Activated CD8-positive, alpha-beta memory T cell treated with anti-CD3 and anti-CD28 coated beads, Interleukin-2, amount 50 U/mL, for 48 hours (primary cell): ENCODE measurements at regions not wholly inside any gene's neighbourhood (a gene's known extent, or its start where the extent isn't known, plus 50 kb on each side); places are given as distances from the start of the nearest gene placed in this dataset.
"Not testable (repeated sequence)": the region's sequence is repeated elsewhere in the genome, so short reads cannot be mapped to it uniquely, and the experiment has no call there.

Experiments
- DNase-seq: peaks from one replicate; pipeline ENCODE4 v3.0.0-alpha.2; 2020

DNA sequence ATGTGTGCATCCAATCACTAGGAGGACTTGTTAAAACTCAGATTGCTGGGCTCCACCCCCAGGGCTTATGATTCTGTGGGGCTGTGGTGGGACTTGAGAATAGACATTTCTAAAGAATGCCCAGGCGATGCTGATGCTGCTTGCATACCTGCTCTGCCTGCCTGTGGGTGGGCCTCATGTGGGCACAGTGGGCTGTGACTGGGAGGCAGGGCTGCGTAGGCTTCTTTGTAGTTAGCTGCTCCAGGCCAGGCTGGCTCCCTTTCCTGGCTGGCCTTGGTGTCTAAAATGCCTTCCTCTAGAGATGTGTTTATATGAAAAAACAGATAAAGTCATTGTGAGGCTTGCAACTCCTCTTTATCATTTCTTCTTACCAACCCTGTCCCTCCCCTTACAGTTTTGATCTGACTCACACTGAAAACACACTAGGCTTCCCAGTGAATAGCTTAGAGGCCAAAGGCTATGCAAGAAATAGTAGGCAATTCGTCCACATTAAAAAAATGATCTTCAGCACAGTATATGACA, 495.5 kb upstream of the MAP3K7 start:
- no peak for DNase-seq

DNA sequence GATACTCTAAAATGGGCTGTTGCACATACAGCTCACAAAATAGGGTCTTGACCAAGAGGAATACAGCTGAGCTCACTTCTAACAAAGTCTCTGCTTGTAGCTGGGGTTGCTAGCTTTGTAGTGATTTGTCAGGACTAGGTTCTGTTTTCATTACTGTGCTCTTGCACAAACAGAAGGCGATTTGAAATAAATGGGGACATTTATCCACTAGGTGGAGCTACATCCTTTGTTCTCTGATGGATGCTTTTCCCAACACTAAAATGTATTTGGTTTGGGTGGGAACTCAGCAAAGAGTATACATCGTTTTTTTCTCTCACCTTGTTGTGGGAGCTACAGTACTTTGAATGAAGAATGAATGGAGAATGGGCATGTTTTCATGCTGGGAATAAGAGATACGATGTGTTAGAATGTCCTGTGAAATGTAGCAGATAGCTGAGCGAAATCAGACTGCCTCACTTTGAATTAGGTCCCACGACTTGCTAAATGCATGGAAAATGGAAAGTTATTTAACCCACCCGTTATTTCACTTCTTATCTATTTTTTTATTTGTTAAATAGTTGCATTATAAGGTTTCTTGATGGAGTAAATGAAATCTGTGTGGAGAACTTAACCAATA, 494.7 kb upstream of the MAP3K7 start:
- no peak for DNase-seq

DNA sequence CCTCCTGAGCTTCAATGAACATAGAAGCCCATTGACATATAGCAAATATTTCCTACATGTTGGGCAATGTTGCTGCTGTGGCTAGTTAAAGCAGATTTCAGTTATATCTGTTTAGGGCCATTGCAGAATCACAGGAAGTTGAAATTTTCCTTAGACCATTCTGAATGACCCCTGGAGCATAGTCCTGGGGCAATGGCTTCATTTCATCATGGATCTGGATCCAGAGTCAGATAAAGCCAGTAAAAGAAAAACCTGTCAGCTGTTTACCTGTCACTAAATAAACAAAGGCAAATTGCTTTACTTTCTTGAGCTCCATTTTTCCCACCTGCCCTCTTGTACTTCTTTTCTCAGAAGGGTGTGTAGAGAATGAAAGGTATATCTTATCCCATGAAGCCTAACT, 494.0 kb upstream of the MAP3K7 start:
- no peak for DNase-seq

DNA sequence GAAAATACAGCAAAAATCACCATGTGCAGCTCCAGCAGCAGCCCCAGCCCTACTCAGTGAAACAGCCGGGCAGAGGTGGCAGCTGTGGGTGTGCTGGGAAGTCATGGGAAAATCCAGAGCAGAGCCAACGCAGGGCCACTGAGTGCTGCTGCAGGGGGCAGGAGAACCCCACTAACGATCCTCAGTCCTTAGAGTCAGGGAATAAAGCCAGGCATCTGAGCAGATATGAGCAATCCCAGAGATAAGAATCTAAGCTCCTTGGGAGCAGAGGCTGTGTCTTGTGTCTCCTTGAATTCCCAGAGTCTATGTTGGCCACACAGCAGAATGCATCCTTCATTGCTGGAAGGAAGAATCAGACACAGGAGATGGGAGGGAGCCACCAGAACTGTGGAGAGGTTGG, 493.1 kb upstream of the MAP3K7 start:
- DNase-seq: no peak

DNA sequence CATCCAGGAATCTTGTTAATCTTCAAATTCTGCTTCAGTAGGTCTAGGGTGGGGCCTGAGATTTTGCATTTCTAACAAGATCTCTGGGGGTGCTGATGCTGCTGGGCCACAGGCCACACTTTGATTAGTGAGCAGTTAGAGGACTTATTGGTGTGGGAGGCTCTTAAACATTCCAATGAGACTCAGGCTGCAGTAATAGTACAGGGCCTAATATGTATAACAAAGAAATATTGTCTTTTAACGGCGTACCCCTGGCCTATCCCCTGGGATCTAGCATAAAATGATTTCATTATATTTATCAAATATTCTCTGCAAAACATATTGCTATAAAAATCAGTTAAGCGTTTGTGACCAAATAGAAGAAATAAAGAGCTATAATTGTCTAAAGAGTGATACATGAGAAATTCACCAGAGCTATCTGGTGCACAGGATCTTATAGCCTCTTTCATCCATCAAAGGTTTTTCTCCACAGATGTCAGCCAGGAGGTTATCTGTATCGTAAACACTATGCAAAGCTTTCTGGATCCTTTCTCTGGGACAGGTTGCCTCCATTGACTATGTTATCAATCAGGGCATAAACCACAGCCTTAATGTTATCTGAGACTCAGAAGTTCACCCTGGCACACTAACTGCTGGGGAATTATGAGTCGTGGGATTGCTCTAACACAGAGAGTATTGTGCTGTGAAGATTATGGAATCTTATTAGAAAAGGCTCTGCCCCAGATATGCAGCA, 488.5 kb upstream of the MAP3K7 start:
- no peak for DNase-seq

DNA sequence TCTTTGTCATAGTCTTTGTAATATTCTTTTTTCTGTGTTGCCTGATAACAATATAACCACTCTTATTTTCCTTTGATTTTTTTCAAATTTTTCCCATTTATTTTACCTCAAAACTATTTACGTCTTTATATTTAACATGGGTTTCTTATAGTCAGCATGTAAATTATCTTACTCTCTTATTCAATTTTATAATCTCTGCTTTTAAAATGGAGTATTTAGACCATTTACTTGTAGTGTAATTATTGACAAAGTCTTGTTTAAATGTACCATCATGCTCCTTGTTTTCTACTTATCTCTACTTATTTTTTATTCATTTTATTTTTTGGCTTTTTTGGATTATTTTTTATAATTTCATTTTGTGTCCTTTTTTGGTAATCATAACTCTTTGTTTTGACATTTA, 476.5 kb upstream of the MAP3K7 start:
- DNase-seq: no peak

DNA sequence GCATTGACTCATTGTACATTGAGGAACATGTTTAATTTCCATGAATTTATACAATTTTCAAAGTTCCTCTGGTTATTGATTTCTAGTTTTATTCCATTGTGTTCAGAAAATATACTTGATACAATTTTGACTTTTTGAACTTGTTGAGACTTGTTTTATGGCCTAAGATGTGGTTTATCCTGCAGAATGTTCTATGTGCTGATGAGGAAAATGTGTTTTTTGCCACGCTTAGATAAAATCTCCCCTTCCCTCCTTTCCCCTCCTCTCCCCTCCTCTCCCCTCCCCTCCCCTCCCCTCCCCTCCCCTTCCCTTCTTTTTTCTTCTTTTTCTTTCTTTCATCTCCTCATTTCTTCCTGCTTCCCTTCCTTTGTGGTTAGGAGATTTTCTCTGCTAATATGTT, 470.8 kb upstream of the MAP3K7 start:
- no peak for DNase-seq

DNA sequence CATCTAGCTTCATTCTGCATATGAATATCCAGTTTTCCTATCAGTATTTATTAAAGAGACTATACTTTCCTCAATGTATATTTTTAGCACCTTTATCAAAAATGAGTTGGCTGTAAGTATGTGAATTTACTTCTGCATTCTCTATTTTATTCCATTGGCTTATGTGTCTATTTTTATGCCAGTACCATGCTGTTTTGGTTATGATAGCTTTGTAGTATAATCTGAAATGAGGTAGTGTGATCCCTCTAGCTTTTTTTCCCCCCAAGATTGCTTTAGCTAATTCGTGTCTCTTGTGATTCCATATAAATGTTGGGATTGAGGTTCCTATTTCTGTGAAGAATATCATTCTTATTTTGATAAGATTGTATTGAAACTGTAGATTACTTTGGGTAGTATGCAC, 469.1 kb upstream of the MAP3K7 start:
- DNase-seq: no peak

DNA sequence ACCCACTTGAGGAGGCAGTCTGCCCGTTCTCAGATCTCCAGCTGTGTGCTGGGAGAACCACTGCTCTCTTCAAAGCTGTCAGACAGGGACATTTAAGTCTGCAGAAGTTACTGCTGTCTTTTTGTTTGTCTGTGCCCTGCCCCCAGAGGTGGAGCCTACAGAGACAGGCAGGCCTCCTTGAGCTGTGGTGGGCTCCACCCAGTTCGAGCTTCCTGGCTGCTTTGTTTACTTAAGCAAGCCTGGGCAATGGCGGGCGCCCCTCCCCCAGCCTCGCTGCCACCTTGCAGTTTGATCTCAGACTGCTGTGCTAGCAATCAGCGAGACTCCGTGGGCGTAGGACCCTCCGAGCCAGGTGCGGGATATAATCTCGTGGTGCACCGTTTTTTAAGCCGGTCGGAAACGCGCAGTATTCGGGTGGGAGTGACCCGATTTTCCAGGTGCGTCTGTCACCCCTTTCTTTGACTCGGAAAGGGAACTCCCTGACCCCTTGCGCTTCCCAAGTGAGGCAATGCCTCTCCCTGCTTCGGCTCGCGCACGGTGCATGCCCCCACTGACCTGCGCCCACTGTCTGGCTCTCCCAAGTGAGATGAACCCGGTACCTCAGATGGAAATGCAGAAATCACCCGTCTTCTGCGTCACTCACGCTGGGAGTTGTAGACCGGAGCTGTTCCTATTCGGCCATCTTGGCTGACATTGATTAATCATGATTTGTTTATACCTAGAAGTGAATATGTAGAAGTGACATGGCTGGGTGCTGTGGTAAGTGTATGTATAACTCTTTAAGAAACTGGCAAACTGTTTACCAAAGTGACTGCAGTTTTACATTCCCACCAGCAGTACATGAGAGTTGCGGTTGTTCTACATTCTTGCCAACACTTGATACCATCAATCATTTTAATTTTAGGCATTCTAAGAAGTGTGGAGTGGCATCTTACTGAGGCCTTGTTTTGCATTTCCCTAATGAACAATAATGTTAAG, 465.9 kb upstream of the MAP3K7 start:
- not testable (repeated sequence) for DNase-seq

DNA sequence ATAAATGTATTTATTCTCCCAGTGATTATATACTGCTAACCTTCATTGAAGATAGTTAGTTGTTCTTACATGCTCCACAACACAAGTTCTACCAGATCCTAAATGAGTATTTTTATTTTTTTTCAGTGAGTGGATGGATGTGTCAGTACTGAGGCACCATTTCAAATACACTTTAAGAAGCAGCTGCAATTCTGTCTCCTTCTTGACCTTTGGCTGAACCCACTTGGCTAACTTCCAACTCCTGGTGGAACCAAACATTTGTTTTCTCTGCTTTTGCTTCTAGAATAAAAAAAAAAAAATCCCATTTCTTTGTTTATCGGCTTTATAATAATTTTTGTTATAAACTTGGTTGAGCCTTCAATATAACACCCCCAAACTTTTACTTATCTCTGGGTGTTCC, 458.3 kb upstream of the MAP3K7 start:
- no peak for DNase-seq

DNA sequence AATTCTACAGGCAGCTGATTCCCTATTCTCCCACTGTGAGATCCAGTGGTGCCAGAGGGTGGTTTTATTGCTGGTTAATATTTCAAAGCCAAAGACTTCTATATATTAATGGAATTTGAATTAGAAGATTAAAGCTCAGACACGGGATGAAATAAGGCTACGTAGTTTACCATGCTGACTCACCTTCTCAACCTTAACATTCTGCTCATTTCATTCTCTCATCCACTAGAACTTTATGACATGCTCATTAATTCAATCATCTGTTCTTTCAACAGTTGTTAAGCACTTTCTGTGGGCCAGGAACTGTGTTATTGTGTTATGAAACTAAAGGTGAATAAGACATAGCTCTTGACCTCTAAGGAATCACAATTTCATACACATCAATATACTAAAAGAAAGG, 456.9 kb upstream of the MAP3K7 start:
- DNase-seq: no peak

DNA sequence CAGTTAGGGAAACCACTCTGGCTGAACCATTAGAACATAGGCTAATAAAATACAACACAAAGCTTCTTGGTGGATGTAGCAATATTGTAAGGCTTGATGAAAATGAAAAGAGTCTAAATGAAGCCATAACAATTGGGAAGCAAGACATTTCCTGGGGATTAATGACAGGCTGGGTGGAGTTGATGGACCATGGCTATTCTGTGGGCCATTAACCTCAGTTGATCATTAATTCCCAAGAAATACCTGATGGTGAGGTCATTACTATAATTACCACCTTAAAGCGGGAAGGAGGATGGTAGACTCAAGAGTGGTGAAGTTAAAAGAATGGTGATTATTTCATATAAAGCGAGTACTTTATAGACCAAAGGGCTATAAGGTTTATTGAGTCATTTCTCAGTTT, 455.8 kb upstream of the MAP3K7 start:
- DNase-seq: no peak

DNA sequence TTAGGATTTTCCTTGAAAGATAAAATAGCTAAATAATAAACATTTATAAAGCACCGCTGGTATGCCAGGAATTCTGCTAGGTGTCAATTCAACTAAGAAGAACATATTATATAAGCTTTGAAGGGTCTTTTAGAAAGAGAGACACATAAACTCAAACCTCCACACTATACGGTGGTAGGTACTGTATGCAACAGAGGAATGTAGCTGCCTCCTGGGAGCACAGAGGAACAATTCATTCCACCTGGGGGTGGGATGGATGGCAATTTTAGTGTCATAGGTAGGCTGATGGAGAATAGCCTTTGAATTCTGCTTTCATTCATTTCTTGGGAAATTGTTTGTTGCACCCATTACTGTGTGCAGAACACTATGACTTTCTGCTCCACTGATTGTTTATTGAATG, 447.1 kb upstream of the MAP3K7 start:
- no peak for DNase-seq

DNA sequence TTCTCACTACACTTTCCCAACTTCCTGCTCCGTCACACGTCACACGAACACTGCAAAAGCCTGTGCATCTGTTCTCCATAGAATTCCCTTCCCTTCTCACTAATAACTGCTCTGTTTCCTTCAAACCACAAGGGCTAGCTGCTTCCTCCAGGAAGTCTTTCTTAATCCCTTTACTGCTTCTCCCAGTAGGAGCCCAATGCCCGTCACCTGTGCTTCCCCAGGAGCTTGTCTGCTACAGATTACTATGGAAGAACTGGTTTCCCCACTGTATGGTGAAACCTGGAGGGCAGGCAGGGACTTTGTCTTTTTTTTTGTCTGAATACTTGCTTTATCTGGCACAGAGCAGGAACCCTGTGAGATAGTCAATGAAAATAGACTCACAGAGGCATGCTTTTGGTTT, 444.7 kb upstream of the MAP3K7 start:
- no peak for DNase-seq

DNA sequence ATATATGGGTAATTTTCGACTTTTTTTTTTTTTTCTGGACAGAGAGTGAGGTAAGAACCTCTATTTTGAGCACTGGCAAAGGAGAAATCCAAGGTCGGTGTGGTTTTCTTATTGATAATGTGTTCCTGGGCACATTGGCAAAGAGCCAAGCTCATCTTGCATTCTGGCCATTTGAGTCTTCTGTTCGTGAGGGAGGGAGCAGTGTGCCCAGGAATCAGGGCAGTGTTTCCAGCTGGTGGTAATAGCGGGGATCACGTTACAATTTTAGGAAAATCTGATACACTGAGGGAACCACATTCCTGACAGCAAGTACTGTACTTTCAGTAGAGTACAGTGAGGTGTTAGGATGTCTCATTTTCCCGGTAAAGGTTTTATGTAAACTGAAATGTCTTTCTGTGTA, 442.3 kb upstream of the MAP3K7 start:
- no peak for DNase-seq

DNA sequence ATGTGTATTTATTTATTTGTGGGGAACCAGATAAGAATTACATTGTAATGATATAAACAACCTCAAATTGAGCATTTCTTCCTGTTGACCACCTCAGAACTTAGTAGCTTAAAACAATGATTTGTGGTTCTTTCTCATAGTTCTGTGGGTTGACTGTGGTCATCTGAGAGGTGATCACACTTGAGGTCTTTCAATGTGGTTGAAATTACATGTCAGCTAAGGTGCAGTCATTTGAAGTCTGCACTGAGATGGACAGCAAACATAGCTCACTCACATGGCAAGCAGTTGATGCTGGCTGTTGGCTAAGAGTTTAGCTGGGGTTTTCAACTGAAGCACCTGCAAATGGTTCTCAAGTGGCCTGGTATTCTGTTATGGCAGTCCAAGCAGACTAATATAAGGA, 436.7 kb upstream of the MAP3K7 start:
- DNase-seq: no peak

DNA sequence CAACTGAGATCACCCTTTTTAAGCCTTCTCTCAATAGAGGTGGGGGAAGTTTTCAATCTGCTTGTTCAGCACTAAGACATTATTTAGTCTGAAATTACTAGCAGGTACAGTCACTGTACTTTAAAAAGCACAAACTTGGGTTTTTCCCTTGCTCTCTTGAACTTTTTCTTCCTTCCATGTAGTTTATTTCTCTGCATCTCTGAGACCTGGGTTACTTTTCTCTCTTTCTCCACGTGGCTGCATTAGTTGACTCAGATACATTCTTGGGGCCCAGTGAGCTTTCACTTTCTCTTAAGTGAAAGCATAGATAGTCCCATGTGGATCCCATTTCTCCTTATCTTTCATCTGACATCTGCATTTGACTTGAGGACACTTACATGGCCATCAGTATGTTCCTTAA, 433.9 kb upstream of the MAP3K7 start:
- DNase-seq: no peak

DNA sequence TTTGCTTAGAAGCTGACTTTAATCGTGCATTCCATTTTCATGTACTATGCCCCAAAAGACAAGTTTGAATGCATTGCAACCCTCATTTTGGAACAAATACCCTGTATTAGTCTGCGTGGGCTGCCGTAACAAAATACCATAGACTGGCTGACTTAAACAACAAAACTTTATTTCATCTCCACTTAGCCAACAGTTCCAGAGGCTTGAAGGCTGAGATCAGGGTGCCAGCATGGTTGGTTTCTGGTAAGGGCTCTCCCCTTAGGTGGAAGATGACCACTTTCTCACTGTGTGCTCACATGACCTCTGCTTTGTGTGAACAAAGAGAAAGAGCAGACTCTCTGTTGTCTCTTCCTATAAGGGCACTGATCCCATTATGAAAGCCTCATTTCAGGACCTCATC, 431.7 kb upstream of the MAP3K7 start:
- no peak for DNase-seq

DNA sequence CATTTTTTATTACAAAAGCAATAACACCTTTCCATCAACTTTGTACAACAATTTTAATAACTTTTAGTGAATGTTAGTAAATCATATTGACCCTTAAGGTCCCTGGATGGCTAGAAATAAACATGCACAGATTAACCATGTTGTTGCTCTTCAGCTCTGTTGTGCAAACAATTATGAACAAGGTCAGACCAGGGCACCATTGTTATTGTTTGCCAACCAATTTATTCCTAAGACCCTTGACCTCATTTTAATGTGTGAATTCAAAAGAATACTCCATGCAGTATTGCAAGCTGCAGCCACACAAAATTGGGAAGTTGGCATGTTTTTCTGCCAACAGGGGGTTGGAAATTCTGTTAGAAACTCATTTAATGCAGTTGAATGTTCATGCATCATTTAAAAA, 426.6 kb upstream of the MAP3K7 start:
- no peak for DNase-seq

DNA sequence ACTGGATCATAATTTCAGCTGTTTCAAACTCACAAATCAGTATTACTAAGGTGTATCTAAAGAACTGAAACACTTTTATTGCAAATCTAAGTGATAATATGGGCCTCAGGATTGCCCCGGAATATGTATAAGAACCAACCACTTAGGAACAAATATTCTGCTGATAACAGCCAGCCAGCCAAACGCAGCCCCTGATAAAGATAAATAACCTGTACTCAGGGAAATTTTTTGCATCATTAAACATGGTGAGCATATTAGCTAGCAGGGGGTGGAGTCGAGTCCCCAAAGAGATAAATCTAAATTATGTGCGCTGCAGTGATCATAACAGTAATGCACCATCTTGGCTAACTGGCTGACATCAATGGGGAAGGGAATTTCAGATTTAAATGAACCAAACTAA, 410.2 kb upstream of the MAP3K7 start:
- no peak for DNase-seq

DNA sequence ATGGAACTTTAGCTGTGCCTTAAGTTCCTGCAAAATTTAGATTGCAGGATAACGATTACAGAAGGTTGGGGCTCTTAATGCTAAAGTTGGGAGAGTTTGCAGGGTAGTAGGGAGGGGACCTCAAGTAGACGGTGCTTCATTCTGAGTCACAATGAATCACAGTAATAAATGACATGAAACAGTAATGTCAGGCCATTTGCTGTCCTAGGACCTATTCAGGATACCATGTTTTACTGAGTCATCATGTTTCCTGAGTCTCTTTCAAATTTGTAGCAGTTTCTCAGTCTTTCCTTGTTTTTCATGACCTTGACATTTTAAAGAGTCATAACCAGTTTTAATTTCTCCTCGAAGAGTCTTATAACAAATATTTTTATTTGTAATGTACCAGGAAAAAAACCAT, 406.9 kb upstream of the MAP3K7 start:
- DNase-seq: no peak

DNA sequence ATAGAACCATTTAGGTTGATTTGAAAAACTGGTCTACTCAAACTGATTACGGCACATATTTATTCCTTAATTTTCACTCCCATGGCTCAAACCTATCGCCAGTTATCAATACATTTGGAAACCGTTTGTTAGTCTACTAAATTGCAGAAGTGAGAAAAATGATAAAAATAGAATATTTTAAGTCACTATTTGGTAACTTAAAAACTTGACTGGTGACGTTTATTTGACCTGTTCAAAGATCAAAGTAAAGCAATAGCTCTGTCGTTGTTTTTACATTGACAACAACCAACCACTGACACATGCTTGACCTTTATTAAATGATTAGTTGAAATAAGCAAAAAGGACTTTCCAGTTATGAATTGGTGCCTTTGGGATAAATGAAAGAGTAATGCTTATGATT, 402.9 kb upstream of the MAP3K7 start:
- no peak for DNase-seq

DNA sequence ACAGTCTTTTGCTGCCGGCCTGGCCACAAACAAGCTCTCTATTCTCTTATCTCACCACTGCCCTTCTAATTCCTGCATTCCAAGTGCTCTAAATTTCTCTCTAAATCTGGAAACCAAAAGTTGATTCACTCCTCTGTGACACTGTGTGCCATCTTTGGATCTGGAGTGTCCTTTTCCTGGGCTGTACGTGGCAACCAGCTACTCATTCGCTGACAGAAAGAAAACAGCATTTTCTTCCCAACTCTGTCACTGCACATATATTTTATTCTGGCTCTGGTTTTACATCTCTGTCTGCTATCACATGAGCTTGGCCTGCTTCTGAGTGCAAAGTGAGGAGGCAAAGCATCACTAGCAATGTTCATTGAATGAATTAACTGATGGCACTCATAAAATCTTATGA, 397.2 kb upstream of the MAP3K7 start:
- DNase-seq: no peak

DNA sequence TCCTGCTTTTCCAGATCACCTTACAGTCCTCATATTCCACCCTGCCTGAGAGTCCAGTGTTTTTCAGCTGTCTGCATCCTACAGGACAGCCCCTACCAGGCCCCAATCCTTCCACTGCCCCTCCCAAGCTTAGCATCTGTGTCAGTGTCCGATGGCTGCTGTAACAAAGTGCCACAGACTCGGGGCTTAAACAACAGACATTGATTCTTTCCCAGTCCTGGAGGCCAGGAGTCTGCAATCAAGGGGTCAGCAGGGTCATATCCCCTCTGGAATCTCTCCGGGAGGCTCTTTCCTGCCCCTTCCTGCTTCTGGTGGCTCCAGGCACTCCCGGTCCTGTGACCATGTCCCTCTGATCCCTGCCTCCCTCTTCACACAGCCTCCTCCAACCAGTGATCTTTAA, 396.6 kb upstream of the MAP3K7 start:
- no peak for DNase-seq
